ENCODE measurements at regions not wholly inside any gene's neighbourhood (a gene's known extent, or its start where the extent isn't known, plus 50 kb on each side); places are given as distances from the start of the nearest gene placed in this dataset.

GRCh38 chr10:110392868-110393740, 88.4 kb upstream of the SMNDC1 start:
- TF ChIP-seq, protein P1, sequence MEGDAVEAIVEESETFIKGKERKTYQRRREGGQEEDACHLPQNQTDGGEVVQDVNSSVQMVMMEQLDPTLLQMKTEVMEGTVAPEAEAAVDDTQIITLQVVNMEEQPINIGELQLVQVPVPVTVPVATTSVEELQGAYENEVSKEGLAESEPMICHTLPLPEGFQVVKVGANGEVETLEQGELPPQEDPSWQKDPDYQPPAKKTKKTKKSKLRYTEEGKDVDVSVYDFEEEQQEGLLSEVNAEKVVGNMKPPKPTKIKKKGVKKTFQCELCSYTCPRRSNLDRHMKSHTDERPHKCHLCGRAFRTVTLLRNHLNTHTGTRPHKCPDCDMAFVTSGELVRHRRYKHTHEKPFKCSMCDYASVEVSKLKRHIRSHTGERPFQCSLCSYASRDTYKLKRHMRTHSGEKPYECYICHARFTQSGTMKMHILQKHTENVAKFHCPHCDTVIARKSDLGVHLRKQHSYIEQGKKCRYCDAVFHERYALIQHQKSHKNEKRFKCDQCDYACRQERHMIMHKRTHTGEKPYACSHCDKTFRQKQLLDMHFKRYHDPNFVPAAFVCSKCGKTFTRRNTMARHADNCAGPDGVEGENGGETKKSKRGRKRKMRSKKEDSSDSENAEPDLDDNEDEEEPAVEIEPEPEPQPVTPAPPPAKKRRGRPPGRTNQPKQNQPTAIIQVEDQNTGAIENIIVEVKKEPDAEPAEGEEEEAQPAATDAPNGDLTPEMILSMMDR (IDR thresholded peaks at IDR 0.05; ENCODE audit: low read length): no peak
- no peak for TF ChIP-seq EZH2 (IDR thresholded peaks at IDR 0.05; ENCODE audit: borderline replicate concordance, low read length)
- Histone ChIP-seq H3K9me2 (ENCODE audit: low read depth, low read length) (no peaks in the 10 kb centered on the region), H4K20me1 (ENCODE audit: insufficient read depth, low read length) (no peaks in the 10 kb centered on the region), H3K27me3 (ENCODE audit: insufficient read depth, low read length) (no peaks in the 10 kb centered on the region), H3K9ac (ENCODE audit: low read length) (no peak overlapping the region), H3K4me2 (ENCODE audit: low read length) (no peak overlapping the region), H3F3A (ENCODE audit: insufficient read depth, low read length) (no peaks in the 10 kb centered on the region), H2AFZ (ENCODE audit: low read length) (no peak overlapping the region), H3K9me3 (ENCODE audit: low read length) (no peaks in the 10 kb centered on the region), H3K36me3 (ENCODE audit: insufficient read depth, low read length) (no peaks in the 10 kb centered on the region), H3K27ac (ENCODE audit: low read depth, low read length, poor library complexity, severe bottlenecking) (peak overlapping the region; percentile 17), H3K79me2 (ENCODE audit: insufficient read depth, low read length) (no peaks in the 10 kb centered on the region), H3K4me1 (ENCODE audit: insufficient read depth, low read length, severe bottlenecking) (peaks cover 44% of the 10 kb centered on the region), H3K4me3 (ENCODE audit: low read depth, low read length, poor library complexity, severe bottlenecking) (no peak overlapping the region)

GRCh38 chr10:110393866-110394265, 89.1 kb upstream of the SMNDC1 start:
- no peak overlapping the region for H2AFZ ChIP-seq (ENCODE audit: low read length)
- no peaks in the 10 kb centered on the region for H3K36me3 ChIP-seq (ENCODE audit: insufficient read depth, low read length)
- no peaks in the 10 kb centered on the region for H3K79me2 ChIP-seq (ENCODE audit: insufficient read depth, low read length)
- H3K9me3 ChIP-seq (ENCODE audit: low read length): no peaks in the 10 kb centered on the region
- H3K4me2 ChIP-seq (ENCODE audit: low read length): no peak overlapping the region
- H3F3A ChIP-seq (ENCODE audit: insufficient read depth, low read length): no peaks in the 10 kb centered on the region
- H3K4me3 ChIP-seq (ENCODE audit: low read depth, low read length, poor library complexity, severe bottlenecking): no peak overlapping the region
- H3K9me2 ChIP-seq (ENCODE audit: low read depth, low read length): no peaks in the 10 kb centered on the region
- H3K9ac ChIP-seq (ENCODE audit: low read length): no peak overlapping the region
- peaks cover 39% of the 10 kb centered on the region for H3K4me1 ChIP-seq (ENCODE audit: insufficient read depth, low read length, severe bottlenecking)
- no peaks in the 10 kb centered on the region for H3K27me3 ChIP-seq (ENCODE audit: insufficient read depth, low read length)
- no peak overlapping the region for H3K27ac ChIP-seq (ENCODE audit: low read depth, low read length, poor library complexity, severe bottlenecking)
- H4K20me1 ChIP-seq (ENCODE audit: insufficient read depth, low read length): no peaks in the 10 kb centered on the region
- no peak for TF ChIP-seq EZH2 (IDR thresholded peaks at IDR 0.05; ENCODE audit: borderline replicate concordance, low read length)
- TF ChIP-seq, protein P1 (IDR thresholded peaks at IDR 0.05; ENCODE audit: low read length): no peak

DNA sequence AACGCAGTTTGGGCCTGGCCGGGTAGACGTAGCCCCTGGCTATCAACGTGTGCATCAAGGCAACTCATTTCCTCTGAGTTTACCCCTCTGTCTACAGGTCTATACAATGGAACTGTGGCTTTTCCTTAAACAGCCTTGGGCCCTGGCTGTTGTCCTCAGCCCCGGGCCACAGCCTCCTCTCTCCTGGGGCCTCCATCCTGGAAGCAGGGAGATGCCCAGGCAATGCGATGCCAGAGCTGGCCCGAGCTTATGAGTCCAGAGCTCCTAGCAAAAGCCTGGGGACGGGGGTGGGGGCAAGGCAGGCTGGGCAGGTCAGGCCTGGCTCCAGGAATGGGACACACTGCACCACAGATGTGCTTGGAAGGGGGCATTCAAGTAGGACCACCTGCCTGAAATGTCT, 89.6 kb upstream of the SMNDC1 start:
- no peak for TF ChIP-seq EZH2 (IDR thresholded peaks at IDR 0.05; ENCODE audit: borderline replicate concordance, low read length)
- TF ChIP-seq, protein P1 (IDR thresholded peaks at IDR 0.05; ENCODE audit: low read length): no peak
- Histone ChIP-seq H4K20me1 (ENCODE audit: insufficient read depth, low read length) (no peaks in the 10 kb centered on the region), H3K9me2 (ENCODE audit: low read depth, low read length) (no peaks in the 10 kb centered on the region), H3K4me2 (ENCODE audit: low read length) (no peak overlapping the region), H3K36me3 (ENCODE audit: insufficient read depth, low read length) (no peaks in the 10 kb centered on the region), H3K4me1 (ENCODE audit: insufficient read depth, low read length, severe bottlenecking) (peaks cover 39% of the 10 kb centered on the region), H3F3A (ENCODE audit: insufficient read depth, low read length) (no peaks in the 10 kb centered on the region), H3K79me2 (ENCODE audit: insufficient read depth, low read length) (no peaks in the 10 kb centered on the region), H3K4me3 (ENCODE audit: low read depth, low read length, poor library complexity, severe bottlenecking) (no peak overlapping the region), H3K27me3 (ENCODE audit: insufficient read depth, low read length) (no peaks in the 10 kb centered on the region), H3K9ac (ENCODE audit: low read length) (no peak overlapping the region), H2AFZ (ENCODE audit: low read length) (no peak overlapping the region), H3K9me3 (ENCODE audit: low read length) (no peaks in the 10 kb centered on the region), H3K27ac (ENCODE audit: low read depth, low read length, poor library complexity, severe bottlenecking) (no peak overlapping the region)

Data from OCI-LY1 (cell line).